ENCODE measurements at regions not wholly inside any gene's neighbourhood (a gene's known extent, or its start where the extent isn't known, plus 50 kb on each side); places are given as distances from the start of the nearest gene placed in this dataset.

- CTCF ChIA-PET (ENCODE audit: low intra/inter-chr PET ratio) = no interaction called here
- H3K4me1 ChIP-seq (replicated peaks in 1 of 2; ENCODE audit: control insufficient read depth in 2 of 2, insufficient read depth in 2 of 2, low read length in 2 of 2) = no peaks in the 10 kb centered on the region
- no peak overlapping the region for H3K27ac ChIP-seq (ENCODE audit: extremely low read depth, low read depth, low read length)
- 4% methylated on average over 9 of the region's 9 CpGs for WGBS (ENCODE audit: insufficient coverage, low coverage, missing lambda C conversion rate)
- FAIRE-seq (no peak), DNase-seq (ENCODE audit: extremely low read depth in 1 of 4, low spot score in 3 of 4) (no peak), ATAC-seq (no peak)
- no peaks in the 10 kb centered on the region for H3K9me1 ChIP-seq (ENCODE audit: control insufficient read depth, insufficient read depth, low read length)
- in situ Hi-C loops (cut with MboI) = no loop called here
- H3K9ac ChIP-seq (ENCODE audit: insufficient read depth in 1 of 2, low read depth in 2 of 2, low read length in 2 of 2) = no peak overlapping the region
- POLR2A ChIA-PET = no interaction called here
- H4K20me1 ChIP-seq (replicated peaks; ENCODE audit: control insufficient read depth, insufficient read depth, low read length) = no peaks in the 10 kb centered on the region
- H3K9me3 ChIP-seq (replicated peaks; ENCODE audit: control insufficient read depth, insufficient read depth, low read depth, low read length) = no peaks in the 10 kb centered on the region
- no TSS peak for BruUV-seq (replicated peaks)
- H2AFZ ChIP-seq (ENCODE audit: low read depth, low read length) = no peak overlapping the region
- H3K4me3 ChIP-seq = no peak overlapping the region
- H3K36me3 ChIP-seq (ENCODE audit: control insufficient read depth, insufficient read depth, low read length) = no peaks in the 10 kb centered on the region
- H3K79me2 ChIP-seq (ENCODE audit: control insufficient read depth, insufficient read depth, low read length) = no peaks in the 10 kb centered on the region
- no peaks in the 10 kb centered on the region for H3K27me3 ChIP-seq (ENCODE audit: control insufficient read depth in 2 of 2, insufficient read depth in 2 of 2, low read length in 2 of 2)
- no peak overlapping the region for H3K4me2 ChIP-seq (ENCODE audit: insufficient read depth, low read length)
- intact Hi-C loops (cut with micrococcal nuclease) = no loop called here
- TF ChIP-seq ZBTB34 (CRISPR knock-in tag; IDR thresholded peaks at IDR 0.05) = no peak
- TF ChIP-seq DDX20 (tag; IDR thresholded peaks at IDR 0.05; ENCODE audit: low read depth) = no peak
- no peak for TF ChIP-seq SMARCB1 (IDR thresholded peaks at IDR 0.05; ENCODE audit: insufficient read length, low read depth)
- no peak for TF ChIP-seq TRIM28 (IDR thresholded peaks at IDR 0.05)
- TF ChIP-seq BCLAF1 (IDR thresholded peaks at IDR 0.05; ENCODE audit: borderline replicate concordance in 1 of 2, control insufficient read depth in 1 of 2, low read depth in 2 of 2, low read length in 1 of 2) = no peak
- TF ChIP-seq ZNF224 (CRISPR knock-in tag; IDR thresholded peaks at IDR 0.05) = no peak
- no peak for TF ChIP-seq MYNN (IDR thresholded peaks at IDR 0.05)
- no peak for TF ChIP-seq MYNN (CRISPR knock-in tag; IDR thresholded peaks at IDR 0.05)
- no peak for TF ChIP-seq ZNF134 (CRISPR knock-in tag; conservative IDR thresholded peaks at IDR 0.05)
- TF ChIP-seq, protein P1, sequence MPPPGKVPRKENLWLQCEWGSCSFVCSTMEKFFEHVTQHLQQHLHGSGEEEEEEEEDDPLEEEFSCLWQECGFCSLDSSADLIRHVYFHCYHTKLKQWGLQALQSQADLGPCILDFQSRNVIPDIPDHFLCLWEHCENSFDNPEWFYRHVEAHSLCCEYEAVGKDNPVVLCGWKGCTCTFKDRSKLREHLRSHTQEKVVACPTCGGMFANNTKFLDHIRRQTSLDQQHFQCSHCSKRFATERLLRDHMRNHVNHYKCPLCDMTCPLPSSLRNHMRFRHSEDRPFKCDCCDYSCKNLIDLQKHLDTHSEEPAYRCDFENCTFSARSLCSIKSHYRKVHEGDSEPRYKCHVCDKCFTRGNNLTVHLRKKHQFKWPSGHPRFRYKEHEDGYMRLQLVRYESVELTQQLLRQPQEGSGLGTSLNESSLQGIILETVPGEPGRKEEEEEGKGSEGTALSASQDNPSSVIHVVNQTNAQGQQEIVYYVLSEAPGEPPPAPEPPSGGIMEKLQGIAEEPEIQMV (tag; conservative IDR thresholded peaks at IDR 0.05; ENCODE audit: low read depth) = no peak
Observed at GRCh38 chr5:82728926-82729702, 348.1 kb downstream of the TMEM167A start.
